Common myeloid progenitor, CD34-positive (primary cell): ENCODE measurements at regions not wholly inside any gene's neighbourhood (a gene's known extent, or its start where the extent isn't known, plus 50 kb on each side); places are given as distances from the start of the nearest gene placed in this dataset.

Experiments
- CTCF ChIA-PET: fragments of 350-600 bp; sonication (Branson Sonifier 250); formaldehyde crosslinking; loops from one replicate; lab custom pipeline; 2021; ENCODE audit warnings: antibody characterized with exemption; lab: Charles Lee
- POLR2A ChIA-PET: fragments of 350-600 bp; sonication (Branson Sonifier 250); formaldehyde crosslinking; loops from one replicate; lab custom pipeline; 2021; ENCODE audit warnings: antibody characterized with exemption; lab: Charles Lee
- DNase-seq, 3 donors: peaks; one replicate each; pipeline versions ENCODE4 v3.0.0 to v3.0.0-alpha.2; 2013
- H3K27ac ChIP-seq, 2 experiments: 1 replicate in 1 of 2; 2 replicates in 1 of 2; pipeline ENCODE4 v1.7.0; 2013; ENCODE audit warnings: inconsistent platforms in 2 of 2, low read length in 2 of 2, mild to moderate bottlenecking in 2 of 2, low read depth in 1 of 2, moderate library complexity in 1 of 2; ENCODE audit not compliant: severe bottlenecking in 2 of 2, insufficient read depth in 1 of 2, poor library complexity in 1 of 2
- H3K27me3 ChIP-seq, 5 experiments: replicated peaks in 2 of 5; 1 replicate in 3 of 5; 2 replicates in 2 of 5; pipeline versions ENCODE4 v1.6.1 to v1.7.0; 2013; ENCODE audit warnings: low read length in 4 of 5, mild to moderate bottlenecking in 2 of 5, moderate library complexity in 2 of 5, inconsistent platforms in 1 of 5; ENCODE audit not compliant: insufficient read depth in 5 of 5, control insufficient read depth in 4 of 5
- H3K36me3 ChIP-seq, 4 experiments: 1 replicate in 2 of 4; 2 replicates in 2 of 4; pipeline versions ENCODE4 v1.6.1 to v1.7.0; 2013; ENCODE audit warnings: low read length in 3 of 4, control low read depth in 1 of 4, mild to moderate bottlenecking in 1 of 4; ENCODE audit not compliant: control insufficient read depth in 4 of 4, insufficient read depth in 4 of 4
- H3K4me1 ChIP-seq, 4 experiments: 1 replicate in 3 of 4; 2 replicates in 1 of 4; pipeline versions ENCODE4 v1.6.1 to v1.7.1; 2013; ENCODE audit warnings: low read length in 3 of 4, mild to moderate bottlenecking in 3 of 4, control low read depth in 1 of 4, inconsistent platforms in 1 of 4, moderate library complexity in 1 of 4; ENCODE audit not compliant: control insufficient read depth in 4 of 4, insufficient read depth in 4 of 4; ENCODE audit errors: control extremely low read depth in 1 of 4
- H3K4me3 ChIP-seq, 7 experiments: 1 replicate in 4 of 7; 2 replicates in 3 of 7; pipeline versions ENCODE4 v1.5.1 to v1.7.0; 2013; ENCODE audit warnings: mild to moderate bottlenecking in 7 of 7, low read length in 6 of 7, moderate library complexity in 6 of 7, inconsistent platforms in 2 of 7, low read depth in 2 of 7, control low read depth in 1 of 7; ENCODE audit not compliant: insufficient read depth in 4 of 7, control insufficient read depth in 1 of 7; ENCODE audit errors: extremely low read depth in 1 of 7
- H3K9me3 ChIP-seq, 5 experiments: 1 replicate in 4 of 5; 2 replicates in 1 of 5; pipeline versions ENCODE4 v1.6.1 to v1.7.1; 2013; ENCODE audit warnings: low read length in 4 of 5, mild to moderate bottlenecking in 2 of 5, inconsistent platforms in 1 of 5, low read depth in 1 of 5, moderate library complexity in 1 of 5; ENCODE audit not compliant: control insufficient read depth in 4 of 5, insufficient read depth in 2 of 5; ENCODE audit errors: control extremely low read depth in 1 of 5
- whole genome bisulfite sequencing: methylation state at CpG from one replicate; pipeline ENCODE4 v1.1.5; 2013; ENCODE audit not compliant: insufficient coverage; 5-methylcytosine and 5-hydroxymethylcytosine counted together

DNA sequence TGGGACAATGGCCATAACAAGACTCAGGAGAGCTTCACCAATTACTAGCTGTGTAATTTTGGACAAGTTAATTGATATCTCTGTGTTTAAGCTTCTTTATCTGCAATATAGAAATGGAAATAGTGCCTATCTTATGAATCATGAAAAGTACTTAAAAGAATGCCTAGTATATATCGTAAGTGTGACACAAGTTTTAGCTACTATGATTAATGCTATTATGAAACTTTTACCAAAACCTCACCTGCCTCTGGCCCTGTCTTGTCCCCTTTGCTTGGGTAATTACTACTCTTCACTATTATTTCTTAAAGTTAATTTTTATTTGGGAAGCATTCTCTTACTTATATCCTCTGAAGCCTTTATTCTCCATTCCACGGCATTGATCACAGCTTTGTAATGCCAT is 75.0 kb upstream of the NETO1 start:
- no peak for DNase-seq
- no CpG with 5 or more reads among the region's 2 CpGs for WGBS
- Histone ChIP-seq H3K27ac (no peak overlapping the region), H3K4me3 (no peak overlapping the region), H3K36me3 (no peaks in the 10 kb centered on the region), H3K4me1 (no peaks in the 10 kb centered on the region), H3K9me3 (no peaks in the 10 kb centered on the region), H3K27me3 (no peaks in the 10 kb centered on the region)
- ChIA-PET CTCF (no interaction called here), POLR2A (no interaction called here)

DNA sequence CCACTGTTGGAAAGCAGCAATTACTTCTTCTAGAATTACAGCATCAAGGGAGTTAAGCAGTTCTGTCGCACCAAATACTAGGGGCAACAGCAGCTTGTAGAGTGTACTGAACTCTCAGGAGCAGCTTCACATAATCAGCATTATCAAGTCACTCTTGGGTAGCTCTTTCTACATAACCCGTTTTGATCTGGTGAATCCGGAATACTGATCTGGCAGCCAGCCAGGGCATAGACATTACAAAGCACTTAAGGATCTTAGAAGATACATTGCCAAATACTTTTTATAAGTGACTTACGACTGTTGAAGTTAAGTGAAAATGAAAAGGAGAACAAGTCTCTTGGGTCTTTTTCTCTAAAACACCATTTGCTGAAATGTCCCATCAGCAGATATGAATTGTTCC is 73.2 kb upstream of the NETO1 start:
- no peak overlapping the region for H3K4me3 ChIP-seq
- no peaks in the 10 kb centered on the region for H3K9me3 ChIP-seq
- H3K36me3 ChIP-seq = no peaks in the 10 kb centered on the region
- WGBS = 92% methylated on average over 2 of the region's 4 CpGs
- no peak for DNase-seq
- no peak overlapping the region for H3K27ac ChIP-seq
- ChIA-PET CTCF (no interaction called here), POLR2A (no interaction called here)
- H3K27me3 ChIP-seq = no peaks in the 10 kb centered on the region
- no peaks in the 10 kb centered on the region for H3K4me1 ChIP-seq

DNA sequence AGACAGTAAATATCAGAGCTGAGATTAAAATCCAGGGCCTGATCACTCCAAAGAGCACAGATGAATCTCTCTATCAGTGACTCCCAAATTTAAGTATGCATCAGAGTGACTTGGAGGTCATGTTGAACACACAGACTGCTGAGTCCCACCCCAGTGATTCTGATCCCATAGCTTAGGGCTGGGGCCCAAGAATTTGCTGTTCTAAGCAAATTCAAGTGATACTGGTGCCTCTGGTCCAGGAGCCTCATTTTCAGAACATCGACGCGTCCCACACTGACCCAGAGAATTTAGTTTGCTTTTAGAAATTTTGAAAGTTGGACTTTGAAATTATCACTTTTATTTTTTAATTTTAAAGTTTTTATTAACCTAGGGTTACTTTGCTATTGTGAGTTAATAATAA is 72.7 kb upstream of the NETO1 start:
- Histone ChIP-seq H3K4me3 (no peak overlapping the region), H3K36me3 (no peaks in the 10 kb centered on the region), H3K4me1 (no peaks in the 10 kb centered on the region), H3K9me3 (no peaks in the 10 kb centered on the region), H3K27me3 (no peaks in the 10 kb centered on the region), H3K27ac (no peak overlapping the region)
- ChIA-PET CTCF (interaction anchor here (1.3 kb wide), 1 partner anchor 16 kb away, joined by 4 read pairs; no protein-coding TSS in a partner anchor), POLR2A (no interaction called here)
- WGBS = no CpG with 5 or more reads among the region's 3 CpGs
- no peak for DNase-seq

DNA sequence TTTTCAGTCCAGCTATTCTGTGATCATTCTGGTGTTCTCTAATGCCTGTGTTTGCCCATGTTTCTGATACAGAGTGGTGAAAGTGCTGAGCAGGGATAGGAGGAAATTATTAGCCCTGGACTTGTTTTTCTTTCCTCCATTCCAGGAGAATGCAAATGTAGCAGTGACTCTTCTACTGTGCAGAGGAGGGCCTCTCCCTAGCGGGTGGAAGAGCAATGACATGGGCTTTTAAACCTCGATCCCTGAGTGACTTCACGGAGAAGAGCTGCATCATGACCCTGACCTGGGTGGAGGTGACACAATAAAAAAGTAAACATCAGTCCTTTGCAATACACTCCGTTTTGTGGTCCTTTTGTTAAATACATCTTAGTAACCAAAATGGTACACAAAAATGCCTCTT is 68.0 kb upstream of the NETO1 start:
- 90% methylated on average over 4 of the region's 4 CpGs for WGBS
- H3K27ac ChIP-seq = no peak overlapping the region
- CTCF ChIA-PET = no interaction called here
- no peak for DNase-seq
- POLR2A ChIA-PET = no interaction called here
- no peaks in the 10 kb centered on the region for H3K9me3 ChIP-seq
- H3K4me1 ChIP-seq = no peaks in the 10 kb centered on the region
- no peaks in the 10 kb centered on the region for H3K27me3 ChIP-seq
- H3K36me3 ChIP-seq = no peaks in the 10 kb centered on the region
- H3K4me3 ChIP-seq = no peak overlapping the region

DNA sequence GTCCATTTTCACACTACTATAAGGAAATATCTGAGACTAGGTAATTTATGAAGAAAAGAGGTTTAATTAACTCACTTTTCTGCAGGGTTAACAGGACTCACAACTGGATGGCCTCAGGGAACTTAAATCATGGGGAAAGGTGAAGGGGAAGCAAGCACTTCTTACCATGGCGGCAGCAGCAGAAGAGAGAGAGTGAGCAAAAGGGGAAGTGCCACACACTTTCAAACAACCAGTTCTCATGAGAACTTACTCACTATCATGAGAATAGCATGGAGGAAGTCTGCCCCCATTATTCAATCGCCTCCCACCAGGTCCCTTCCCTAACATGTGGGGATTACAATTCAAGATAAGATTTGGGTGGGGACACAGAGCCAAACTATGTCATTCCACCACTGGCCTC is 55.1 kb upstream of the NETO1 start:
- H3K27me3 ChIP-seq = no peaks in the 10 kb centered on the region
- H3K9me3 ChIP-seq = peaks cover 0 to 10% (median 1%) of the 10 kb centered on the region in 5 experiments
- POLR2A ChIA-PET = no interaction called here
- CTCF ChIA-PET = no interaction called here
- no peak overlapping the region for H3K27ac ChIP-seq
- H3K4me1 ChIP-seq = no peaks in the 10 kb centered on the region
- WGBS = no CpG with 5 or more reads among the region's 2 CpGs
- no peaks in the 10 kb centered on the region for H3K36me3 ChIP-seq
- no peak overlapping the region for H3K4me3 ChIP-seq
- peak in 1 of 3 donors; percentile 2 for DNase-seq
